GM19099 (cell line): ENCODE measurements at regions not wholly inside any gene's neighbourhood (a gene's known extent, or its start where the extent isn't known, plus 50 kb on each side); places are given as distances from the start of the nearest gene placed in this dataset.

Source experiments
- POLR2A ChIP-seq: IDR thresholded peaks from 3 replicates; pipeline ENCODE4 v1.6.1; 2011; ENCODE audit warnings: low read depth; ENCODE audit not compliant: insufficient read length; ENCODE audit errors: extremely low read depth

DNA sequence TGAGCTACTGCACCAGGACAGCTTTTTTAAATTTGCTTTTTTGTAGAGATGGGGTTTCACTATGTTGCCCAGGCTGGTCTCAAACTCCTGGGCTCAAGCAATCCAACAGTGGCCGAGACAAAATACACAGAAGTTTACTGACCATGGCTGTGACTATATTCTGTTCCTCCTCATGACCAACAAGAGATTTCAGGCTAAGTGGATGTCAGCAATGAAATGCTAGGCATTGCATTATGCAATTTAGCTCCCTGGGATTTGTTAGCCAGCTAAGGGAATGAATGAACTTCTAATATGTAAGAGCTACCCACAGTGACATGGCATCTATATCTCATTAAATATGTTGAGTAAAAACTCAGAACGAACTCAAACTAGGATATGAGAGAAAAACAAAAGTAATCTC is 81.9 kb upstream of the MBOAT2 start:
- TF ChIP-seq POLR2A: no peak

DNA sequence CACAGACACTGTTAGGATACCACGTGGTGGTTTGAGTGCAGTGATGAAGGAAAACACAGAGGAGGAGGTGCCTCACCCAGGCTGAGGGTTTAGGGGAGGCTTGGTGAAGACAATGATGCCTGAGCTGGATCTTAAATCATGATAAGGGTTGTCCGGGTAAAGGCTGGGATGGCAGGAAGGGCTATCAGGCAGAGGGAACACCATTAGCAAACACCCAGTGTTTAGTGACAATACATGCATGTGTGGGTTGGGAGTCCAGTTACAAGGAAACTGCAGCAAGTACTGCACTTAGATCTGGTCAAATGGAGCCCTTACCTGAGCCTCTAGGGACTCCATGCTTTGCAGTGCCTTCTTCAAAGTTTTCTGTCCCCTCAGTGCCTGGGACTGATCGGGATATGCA is 79.8 kb upstream of the MBOAT2 start:
- no peak for TF ChIP-seq POLR2A

DNA sequence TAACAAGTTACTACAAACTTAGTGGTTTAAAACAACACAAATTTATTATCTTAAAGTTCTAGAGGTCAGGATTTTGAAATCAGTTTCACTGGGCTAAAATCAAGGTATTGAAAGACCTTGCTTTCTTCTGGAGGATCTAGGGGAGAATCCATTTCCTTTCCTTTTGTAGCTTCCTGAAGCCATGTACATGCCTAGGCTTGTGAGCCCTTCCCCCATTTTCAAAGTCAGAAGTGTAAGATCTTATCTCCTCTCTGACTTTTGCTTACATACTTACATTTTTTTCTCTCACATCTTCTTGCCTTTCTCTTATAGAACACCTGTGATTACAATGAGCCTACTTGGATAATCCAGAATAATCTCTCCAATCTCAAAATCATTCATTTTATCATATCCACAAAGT is 78.7 kb upstream of the MBOAT2 start:
- TF ChIP-seq POLR2A: no peak

DNA sequence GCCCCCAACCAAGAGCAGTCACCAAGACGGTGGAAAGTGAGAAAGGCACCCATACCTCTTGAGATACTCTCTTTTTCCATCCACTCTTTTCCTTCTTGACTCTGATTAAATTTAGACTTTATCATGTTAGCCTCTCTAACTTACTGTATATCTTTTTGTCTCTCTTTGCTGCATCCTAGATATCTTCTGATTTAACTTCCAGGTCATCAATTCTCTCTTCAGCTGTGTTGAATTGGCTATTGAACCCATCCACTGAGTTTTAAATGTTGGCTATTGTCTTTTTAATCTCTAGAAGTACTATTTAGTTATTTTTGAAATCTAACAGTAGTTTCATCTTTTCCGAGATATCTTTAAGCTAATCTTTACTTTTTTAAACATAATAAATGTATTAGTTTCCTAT is 78.3 kb upstream of the MBOAT2 start:
- no peak for TF ChIP-seq POLR2A

DNA sequence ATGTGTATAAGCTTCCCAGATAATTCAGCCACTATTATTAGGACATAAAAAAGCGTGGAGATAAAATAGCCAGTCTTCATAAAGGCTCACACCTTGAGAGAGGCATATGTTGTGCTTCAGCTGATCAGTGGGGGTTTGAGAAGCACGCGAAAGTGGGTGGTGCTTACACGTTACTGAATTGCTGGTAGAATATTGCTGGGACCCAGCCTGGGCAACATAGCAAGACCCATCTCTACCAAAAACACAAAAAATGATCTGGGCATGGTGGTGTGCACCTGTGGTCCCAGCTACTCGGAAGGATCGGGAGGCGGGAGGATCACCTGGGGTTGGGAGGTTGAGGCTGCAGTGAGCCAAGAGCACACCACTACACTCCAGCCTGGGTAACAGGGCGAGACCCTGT is 74.9 kb upstream of the MBOAT2 start:
- TF ChIP-seq POLR2A: no peak

DNA sequence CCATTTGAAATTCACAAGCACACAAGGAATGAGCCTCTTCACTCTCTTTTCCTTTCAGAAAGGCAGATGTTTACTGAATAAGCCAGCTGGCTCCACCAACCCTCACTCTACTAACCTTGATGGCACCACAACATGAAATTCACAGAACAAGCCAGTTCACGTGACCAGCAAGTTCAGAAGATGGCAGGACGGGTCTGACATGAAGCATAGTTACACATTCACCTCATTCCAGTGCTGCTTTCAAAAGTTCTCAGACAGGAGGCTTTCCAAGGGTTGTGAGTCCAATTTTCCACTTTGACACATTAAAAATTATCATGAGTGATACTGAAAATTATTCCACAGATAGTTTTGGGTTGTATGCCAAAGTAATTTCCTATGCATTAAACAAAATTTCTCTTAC is 74.2 kb upstream of the MBOAT2 start:
- no peak for TF ChIP-seq POLR2A

DNA sequence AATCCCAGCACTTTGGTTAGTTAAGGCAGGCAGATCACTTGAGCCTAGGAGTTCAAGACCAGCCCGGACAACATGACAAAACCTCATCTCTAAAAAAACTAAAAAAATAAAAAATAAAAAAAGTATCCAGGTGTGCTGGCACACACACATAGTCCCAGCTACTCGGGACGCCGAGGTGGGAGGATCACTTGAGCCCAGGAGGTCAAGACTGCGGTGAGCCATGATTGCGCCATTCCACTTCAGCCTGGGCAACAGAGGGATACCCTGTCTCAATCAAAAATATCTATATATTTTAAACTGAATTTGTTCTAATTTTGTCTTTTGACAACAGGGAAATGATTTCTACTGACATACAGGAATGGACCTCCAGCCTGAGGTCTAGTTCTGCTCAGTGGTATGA is 73.3 kb upstream of the MBOAT2 start:
- no peak for TF ChIP-seq POLR2A

DNA sequence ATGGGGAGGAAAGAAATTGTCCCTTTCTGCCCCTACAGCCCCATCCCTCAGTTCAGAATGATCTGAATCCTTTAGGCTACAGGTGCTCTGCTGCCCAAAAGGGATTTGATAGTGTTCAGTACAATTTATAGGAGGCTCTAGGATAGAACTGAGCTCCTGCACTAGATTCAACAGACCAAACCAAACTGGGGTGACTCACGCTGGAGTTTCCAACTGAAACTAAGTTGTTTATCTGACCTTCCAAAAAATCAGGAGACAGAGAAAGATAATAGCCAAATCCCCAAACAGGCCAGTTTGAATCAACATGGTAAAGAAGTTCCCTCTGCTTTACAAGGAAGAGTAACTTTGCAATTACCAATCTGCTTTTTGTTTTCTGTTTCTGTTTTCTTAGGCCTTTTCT is 72.7 kb upstream of the MBOAT2 start:
- TF ChIP-seq POLR2A: no peak

DNA sequence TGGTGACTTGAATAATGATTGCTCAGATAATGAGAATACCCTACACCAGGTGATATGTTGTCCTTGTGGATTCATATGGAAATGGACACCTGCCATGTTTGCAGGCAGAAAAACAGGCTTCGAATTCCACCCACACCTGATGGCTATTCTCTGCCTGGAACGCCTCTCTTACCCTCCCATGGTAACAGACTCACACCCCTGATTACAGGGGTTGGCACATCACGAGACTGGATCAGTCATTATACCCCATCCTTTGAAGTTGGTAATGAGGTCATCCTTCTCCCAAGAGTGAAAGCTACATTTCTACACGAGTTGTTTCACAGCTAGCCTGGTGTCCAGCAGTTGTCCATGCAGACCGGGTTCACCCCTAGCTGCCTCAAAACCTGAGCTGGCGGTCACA is 71.4 kb upstream of the MBOAT2 start:
- no peak for TF ChIP-seq POLR2A

DNA sequence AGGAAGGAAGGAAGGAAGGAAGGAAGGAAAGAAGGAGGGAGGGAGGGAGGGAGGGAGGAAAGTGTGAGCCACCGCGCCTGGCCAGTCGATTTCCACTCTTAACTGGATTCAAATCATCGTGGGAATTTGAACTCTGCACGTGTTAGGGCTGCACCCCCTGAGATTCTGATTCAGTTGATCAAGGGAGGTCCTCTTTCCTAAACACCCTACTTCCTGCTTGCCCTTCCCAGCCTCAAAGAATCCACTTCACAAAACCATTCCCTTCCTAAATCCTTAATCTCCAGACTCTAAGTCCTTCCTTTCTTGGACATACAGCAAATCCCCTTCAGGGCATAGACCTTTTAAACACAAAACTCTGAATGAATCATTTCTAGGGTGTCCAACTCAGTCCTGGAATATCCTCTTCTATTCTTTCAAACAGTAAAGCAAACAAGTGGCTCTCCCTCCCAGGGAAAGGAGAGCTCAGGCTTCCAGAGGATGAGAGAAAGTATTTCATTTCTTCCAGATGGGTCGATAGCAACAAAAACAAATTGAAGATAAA is 68.2 kb upstream of the MBOAT2 start:
- TF ChIP-seq POLR2A: no peak

DNA sequence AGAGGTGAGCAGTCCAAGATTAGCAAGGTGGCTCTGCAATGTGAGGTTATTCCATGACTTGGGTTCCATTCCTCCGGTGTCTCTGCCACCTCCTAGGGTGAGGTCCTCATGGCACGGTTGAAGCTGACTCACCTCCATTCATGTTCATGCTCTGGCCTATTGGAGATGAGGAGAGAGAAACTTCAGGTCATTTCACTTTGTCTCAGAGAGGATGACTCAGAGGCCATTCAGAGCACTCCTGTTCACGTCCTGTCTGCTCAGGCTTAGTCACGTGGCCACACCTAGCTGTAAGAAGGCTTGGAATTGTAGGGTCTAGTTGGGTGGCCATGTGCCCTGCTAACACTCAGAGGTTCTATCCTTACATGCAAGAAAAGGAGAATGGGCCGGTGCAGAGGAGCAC is 67.5 kb upstream of the MBOAT2 start:
- no peak for TF ChIP-seq POLR2A

DNA sequence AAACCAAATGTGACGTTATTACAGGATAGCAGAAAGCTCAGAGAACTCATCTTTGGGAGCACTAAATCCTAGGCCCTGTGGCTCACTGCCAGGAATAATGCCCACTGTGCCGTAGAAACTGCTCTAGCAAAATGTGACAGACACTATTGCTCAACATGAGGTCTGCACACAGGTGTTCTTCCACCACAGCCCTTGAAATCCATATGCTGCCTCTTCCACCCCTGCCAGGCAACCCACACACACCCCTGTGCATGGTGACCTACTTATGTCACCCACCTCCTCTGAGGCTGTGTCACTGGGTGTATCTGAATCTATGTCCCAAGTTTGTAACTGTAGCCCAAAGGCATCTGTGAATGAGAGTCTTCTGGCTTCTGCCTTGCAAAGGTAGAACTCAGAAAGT is 66.1 kb upstream of the MBOAT2 start:
- no peak for TF ChIP-seq POLR2A

DNA sequence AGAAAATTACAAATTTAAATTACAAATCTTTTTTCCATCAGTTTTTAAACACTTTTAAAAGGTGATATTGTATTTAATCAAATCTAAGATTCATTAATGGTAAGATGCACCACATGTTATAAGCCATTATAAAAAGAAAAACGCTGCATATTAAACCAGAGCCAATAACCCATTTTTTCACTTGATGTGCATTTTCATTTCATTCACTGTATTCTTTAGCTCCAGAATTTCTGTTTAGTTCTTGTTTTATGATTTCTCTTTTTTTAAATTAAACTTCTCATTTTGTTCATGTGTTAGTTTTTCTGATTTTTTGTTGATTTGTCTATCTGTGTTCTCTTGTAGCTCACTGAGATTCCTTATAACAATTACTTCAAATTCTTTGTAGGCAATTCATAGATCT is 62.4 kb upstream of the MBOAT2 start:
- TF ChIP-seq POLR2A: no peak

DNA sequence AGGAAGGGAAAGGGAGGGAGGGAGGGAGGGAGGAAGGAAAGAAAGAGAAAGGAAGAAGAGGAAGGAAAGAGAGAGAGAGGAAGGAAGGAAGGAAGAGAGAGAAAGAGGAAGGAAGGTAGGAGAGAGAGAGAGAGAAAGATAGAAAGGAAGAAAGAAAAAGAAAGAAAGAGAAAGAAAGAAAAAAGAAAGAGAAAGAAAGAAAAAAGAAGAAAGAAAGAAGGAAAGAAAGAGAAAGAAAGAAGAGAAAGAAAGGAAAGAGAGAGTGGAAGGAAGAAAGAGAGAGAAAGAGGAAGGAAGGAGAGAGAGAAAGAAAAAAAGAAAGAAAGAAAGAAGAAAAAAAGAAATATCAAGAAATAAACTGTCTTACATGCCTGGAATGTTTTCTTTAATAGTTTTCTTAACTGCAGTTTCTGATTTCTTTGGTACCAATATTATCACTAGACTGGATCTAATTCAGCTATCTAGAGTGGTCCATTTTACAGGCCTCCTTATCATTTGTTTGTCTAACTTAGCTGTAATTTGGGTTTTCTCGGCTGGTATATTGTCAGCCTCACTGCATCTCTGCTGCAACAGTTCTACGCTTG is 59.6 kb upstream of the MBOAT2 start:
- TF ChIP-seq POLR2A: no peak

DNA sequence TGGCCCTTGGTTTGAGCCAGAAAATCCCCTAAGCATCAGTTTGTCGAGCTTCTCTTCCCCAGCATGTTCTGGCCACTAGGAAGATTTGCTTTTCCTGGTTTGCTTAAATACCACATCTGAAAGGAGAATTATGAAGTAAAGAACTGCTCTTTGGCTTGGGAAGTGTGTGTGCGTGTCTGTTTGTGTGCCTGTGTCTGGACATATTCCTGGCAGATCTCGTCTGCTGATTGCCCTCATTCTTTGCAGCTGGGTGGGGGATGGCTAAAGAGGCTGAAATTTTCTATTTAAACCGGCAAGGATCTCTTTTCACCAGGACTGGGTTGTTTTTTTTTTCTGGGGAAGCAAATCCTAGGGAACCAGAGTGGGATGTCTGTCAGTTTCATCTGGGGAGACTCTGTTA is 57.3 kb upstream of the MBOAT2 start:
- TF ChIP-seq POLR2A: no peak

DNA sequence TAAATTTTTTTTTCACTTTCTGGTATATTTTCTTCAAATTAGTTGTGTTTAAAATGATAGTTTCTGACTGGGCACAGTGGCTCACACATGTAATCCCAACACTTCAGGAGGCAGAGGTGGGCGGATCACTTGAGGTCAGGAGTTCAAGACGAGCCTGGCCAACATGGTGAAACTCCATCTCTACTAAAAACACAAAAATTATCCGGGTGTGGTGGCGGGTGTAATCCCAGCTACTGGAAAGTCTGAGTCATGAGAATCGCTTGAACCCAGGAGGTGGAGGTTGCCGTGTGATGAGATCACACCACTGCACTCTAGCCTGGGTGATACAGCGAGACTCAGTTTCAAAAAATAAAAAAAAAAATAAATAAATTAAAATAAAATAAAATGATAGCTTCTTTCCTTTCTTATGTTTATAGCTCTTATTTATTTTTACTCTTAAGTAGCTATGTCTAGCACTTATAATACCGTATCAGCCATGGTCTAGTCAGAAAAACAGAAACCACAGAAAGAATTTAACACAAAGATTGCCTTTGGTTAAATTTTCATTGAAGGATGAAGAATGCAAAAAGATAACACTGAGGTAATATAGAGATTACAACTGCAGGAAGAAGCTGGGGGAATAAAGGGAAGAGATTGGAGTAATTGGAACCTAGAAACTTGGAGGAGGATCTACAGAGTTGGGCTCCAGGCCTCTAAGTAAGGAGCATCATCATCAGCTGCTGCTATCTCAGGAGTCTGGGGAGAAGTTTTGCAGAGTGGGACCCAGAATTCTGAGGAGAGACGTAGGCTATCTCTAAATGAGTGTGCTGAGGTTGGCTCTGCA is 54.7 kb upstream of the MBOAT2 start:
- no peak for TF ChIP-seq POLR2A

DNA sequence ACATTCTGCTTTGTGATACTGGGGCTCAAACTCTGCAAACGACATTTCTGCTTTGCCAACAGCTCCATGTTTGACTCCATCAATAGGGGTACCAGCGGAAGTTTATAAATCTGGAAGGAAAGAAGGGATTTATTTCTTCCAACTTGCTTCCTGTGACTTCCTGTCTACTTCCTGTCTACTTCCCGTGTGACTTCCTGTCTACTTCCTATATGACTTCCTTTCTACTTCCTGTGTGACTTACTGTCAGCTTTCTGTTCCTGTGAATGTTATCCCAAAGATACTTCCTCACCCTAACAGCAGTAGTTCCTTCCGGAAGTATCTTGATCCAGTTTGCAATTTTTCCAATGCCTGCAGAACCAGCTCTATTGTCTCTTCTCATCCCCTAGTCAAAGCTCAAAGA is 52.0 kb upstream of the MBOAT2 start:
- no peak for TF ChIP-seq POLR2A

DNA sequence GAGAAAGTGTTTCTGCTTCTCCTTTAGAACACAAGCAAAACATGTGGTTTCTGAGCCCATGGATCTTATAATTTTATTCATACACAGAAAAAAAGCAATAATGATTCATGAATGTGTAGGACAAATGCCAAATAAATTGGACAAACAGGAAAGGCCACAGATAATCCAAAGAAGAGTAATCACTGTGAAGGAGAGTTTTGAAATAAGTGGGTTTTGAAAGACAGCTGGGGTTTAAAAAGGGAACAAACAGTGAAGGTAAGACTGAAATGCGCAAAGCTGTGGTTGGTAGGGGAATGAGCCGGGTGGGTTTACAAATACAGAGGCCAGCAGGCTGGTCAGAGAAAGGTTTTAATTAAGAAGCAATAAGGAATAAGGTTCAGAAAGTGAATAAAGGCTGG is 50.0 kb upstream of the MBOAT2 start:
- no peak for TF ChIP-seq POLR2A
